HG02763 (cell line): ENCODE measurements at regions not wholly inside any gene's neighbourhood (a gene's known extent, or its start where the extent isn't known, plus 50 kb on each side); places are given as distances from the start of the nearest gene placed in this dataset.
"Not testable (repeated sequence)": the region's sequence is repeated elsewhere in the genome, so short reads cannot be mapped to it uniquely, and the experiment has no call there.

Source experiments
- ATAC-seq: cut with Tn5 transposase; IDR thresholded peaks from one replicate; pipeline ENCODE4 v1.9.1; 2021; ENCODE audit warnings: mild to moderate bottlenecking, moderate library complexity; ENCODE audit not compliant: unreplicated experiment

GRCh38 chr12:40431169-40431568 lies 206.4 kb downstream of the LRRK2 start:
- ATAC-seq = no peak

- no peak for ATAC-seq
These were observed 210.5 kb downstream of the LRRK2 start for GRCh38 chr12:40435251-40435650.

DNA sequence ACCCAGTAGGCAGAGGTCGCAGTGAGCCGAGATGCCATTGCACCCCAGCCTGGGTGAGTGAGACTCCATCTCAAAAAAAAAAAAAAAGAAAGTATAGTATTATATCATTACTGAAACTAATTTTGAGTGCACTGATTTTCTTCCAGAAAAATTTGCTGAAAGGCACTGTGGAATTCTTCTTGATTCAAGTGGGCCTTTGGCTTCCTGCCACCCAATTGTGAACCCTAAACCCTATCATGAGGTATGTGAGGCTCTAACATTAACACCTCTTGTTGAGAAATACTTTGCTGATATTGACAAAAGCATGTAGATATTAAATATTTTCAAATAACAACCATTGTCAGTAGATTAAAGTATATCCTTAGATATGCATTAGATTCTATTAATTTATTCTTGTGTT lies 211.2 kb downstream of the LRRK2 start:
- ATAC-seq = no peak

DNA sequence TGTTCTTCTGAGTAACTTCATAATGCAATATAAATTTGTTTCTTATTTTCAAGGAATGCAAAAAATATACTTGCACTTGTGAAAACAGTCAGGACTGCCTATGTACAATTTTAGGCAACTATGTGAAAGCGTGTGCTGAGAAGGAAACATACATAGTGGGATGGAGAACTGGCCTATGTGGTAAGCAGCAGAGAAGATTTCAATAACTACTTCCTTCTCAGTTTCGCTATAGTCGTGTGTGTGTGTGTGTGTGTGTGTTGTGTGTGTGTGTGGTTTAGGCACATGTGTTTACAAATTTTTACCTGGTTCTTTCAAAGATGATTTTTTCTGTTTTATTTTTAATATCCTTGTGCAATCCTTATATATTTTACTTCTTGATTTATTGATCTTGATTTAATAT lies 211.8 kb downstream of the LRRK2 start:
- ATAC-seq = no peak

DNA sequence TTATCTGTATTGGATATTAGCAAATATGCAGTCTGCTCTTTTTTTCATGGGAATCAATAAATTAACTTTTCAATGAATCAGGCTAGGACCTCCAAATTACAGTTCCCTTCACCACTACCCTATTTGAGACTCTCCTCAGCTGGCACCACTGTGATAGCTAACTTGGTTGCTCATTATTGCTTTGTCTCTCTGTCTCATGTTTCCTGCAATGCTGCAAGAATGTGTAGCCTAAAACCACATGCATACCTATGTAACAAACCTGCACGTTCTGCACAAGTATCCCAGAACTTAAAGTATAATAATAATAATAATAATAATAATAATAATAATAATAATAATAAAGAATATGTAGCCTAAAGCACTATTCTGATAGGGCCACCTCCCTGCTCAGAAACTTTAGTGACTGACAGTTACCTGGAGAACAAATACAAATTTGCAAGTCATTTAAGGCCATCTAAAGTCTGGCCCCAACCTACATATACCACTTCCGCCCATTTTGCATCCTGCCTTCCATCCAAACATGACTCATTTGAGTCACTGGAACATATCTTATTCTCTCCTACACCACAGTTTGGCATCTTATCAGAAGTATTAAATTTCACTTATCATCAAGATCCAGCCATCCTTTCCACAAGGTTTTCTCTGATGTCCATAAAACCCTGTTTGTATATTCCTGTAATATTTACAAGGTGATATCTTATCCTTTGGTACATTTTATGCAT lies 215.1 kb downstream of the LRRK2 start:
- ATAC-seq = no peak

DNA sequence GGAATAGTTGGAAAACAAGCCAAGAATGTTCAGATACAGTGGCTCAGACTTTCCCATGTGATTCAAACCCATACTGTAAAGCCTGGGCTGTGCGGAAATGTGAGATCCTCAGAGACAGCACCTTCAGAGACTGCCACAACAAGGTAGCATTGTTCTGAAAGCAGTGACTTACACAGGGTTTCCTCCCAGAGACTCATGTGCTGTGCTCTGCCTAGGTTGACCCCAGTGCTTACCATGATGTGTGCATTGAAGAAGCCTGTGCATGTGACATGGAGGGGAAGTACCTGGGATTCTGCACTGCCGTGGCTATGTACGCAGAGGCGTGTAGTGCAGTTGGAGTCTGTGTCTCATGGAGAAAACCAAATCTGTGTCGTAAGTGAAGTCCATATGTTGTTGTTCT lies 219.4 kb downstream of the LRRK2 start:
- no peak for ATAC-seq

- ATAC-seq = no peak
These were observed 221.6 kb downstream of the LRRK2 start for GRCh38 chr12:40446385-40446784.

DNA sequence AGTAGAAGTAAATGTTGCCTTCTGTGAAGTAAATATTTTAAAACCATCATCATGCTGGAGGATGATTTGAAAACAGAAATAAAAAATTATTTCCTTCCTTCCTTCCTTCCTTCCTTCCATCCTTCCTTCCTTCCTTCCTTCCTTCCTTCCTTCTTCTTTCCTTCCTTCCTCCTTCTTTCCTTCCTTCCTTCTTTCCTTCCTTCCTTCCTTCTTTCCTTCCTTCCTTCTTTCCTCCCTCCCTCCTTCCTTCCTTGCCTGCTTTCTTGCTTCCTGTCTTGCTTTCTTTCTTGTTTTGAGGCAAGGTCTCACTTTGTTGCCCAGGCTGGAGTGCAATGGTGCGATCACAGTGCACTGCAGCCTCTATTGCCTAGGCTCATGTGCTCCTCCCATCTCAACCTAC lies 223.7 kb downstream of the LRRK2 start:
- ATAC-seq = not testable (repeated sequence)

DNA sequence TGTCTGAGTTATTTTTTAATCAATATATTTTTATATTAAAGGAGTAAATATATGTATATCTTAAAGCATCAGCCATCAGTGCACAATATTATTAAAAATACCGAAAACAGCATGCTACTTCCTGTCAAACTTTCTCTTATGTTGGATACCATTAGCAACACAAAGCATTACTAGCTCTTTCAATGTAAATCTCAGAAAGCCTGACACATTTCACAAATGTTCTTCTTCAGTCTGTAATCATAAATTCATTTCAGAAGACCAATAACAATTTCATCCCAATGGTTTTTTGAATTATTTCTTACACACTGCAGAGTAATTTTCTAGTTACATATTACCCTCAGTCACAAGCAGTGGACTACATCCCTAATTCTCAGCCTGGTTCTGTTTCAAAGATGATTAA lies 226.9 kb downstream of the LRRK2 start:
- ATAC-seq = no peak

GRCh38 chr12:40464121-40464520 lies 228.1 kb upstream of the CNTN1 start:
- ATAC-seq = no peak

DNA sequence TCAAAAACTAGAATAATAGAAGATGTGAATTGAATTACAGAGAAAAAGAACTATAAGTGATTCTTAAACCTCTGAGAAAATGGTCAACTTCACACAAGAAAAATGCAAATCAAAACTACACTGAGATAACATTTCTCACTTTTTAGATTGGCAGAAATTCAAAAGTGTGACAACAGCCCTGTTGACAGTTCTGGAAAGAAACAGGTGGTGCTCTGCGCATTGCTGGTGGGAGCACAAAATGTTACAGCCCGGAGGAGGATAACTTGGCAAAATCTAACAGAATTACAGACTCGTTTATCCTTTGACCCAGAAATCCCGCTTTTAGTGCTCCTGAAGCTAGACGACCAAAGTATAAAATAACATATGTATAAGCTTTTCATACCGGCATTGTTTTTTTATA lies 222.5 kb upstream of the CNTN1 start:
- no peak for ATAC-seq

DNA sequence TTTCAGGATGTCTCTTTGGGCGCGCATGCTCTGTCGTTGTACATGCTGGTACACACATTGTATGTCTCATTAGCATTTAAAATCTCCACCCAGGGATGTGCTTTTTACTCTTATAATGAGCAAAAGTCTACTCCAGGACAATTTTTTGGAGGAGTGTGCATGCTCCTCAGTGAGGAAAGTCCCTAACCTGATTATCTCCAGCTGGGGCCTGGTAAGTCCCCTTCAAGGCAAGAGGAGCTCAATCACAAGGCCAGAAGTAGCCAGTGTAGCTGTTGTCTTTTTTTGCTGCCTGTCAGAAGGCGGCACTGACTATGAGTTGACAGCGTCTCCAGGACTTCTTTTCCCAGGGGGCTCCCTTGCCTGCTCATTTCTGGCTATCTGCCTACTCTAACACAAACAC lies 218.3 kb upstream of the CNTN1 start:
- no peak for ATAC-seq

- no peak for ATAC-seq
These were observed 217.6 kb upstream of the CNTN1 start for GRCh38 chr12:40474630-40475029.

GRCh38 chr12:40499856-40500255 lies 192.4 kb upstream of the CNTN1 start:
- no peak for ATAC-seq

- peak; percentile 49 for ATAC-seq
These were observed 189.9 kb upstream of the CNTN1 start for GRCh38 chr12:40502322-40502721.

DNA sequence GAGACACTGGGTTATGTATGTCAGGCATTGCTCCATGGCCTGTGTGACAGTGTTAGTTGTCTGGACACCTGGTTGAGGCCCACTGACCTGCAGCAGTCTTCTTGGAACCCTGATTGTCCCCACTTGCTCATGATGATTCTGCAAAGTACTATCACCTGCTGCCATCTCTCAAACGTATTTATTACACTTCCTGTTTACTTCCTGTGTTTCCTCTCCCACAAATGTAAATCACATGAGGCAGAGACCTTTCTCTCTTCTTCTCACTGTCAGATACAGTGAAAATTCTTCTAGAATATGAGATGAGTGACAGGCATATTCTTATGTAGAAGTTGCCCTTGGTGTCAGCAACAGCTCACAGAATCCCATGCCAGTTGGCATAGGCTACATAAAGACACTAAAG lies 186.9 kb upstream of the CNTN1 start:
- no peak for ATAC-seq

DNA sequence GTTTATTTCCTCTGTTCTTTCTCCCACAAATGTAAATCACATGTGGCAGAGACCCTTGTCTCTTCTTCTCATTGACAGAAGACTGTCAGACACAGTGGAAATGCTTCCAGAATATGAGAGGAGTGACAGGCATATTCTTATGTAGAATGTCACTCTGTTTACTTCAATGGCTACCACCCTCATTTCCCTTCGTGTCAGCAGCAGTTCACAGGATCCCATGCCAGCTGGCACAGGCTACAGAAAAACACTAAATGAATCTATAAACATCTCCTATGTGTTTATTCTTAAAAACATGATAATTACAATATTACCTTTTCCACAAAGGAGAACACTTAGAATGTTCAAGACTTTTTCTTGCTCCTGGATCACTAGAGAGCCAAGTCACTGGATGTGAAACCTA lies 183.8 kb upstream of the CNTN1 start:
- no peak for ATAC-seq

DNA sequence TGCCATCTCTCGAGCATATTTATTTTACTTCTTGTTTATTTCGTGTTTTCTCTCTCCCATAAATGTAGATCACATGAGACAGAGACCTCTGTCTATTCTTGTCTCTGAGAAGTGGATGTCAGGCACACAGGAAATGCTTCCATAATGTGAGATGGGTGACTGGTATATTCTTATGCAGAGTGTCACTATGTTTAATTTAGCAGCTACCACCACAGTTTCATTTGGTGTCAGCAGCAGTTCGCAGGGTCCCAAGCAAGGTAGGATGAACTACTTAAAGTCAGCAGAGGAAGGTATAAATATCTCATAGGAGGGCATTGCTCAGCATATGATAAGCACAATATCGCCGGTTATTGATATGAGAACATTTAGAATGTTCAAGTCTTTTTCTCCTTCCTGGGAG lies 180.9 kb upstream of the CNTN1 start:
- ATAC-seq = no peak

DNA sequence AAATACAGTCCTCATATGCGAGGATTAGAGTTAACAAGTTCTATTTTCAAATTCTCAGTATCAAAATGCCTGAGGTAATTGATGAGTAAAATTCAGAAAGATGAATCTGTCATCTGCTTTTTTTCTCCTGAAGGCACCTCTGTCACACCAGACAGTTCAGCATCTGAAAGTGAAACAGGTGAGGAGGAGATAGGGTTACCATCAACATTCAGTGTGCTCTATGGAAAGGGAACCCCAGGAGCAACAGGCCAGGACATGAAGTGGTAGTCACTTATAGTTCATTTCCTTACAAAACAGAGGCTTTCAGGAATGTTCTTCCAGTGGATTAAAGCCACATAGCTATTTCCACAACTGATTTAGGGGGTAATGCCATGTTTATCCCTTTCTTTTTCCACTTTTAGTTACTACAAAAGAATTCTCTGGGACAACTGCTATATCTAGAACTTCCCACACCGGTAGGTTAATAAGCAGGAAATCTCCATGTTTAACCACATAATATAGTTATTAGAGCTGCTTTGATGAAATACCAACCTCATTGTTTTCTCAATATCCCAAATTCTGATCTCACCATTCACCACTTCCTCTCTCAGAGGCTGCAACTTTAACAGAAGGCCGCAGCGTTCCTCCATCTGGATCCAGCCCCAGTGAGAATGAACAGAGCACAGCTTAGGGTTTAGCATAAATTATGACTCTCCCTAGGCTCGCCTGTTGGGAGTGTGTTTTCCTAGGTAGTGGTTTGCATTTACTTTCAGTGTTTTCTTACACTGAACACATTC lies 177.0 kb upstream of the CNTN1 start:
- no peak for ATAC-seq

GRCh38 chr12:40522837-40523236 lies 169.4 kb upstream of the CNTN1 start:
- no peak for ATAC-seq

GRCh38 chr12:40525054-40525453 lies 167.2 kb upstream of the CNTN1 start:
- ATAC-seq = no peak

- ATAC-seq = no peak
These were observed 157.4 kb upstream of the CNTN1 start for GRCh38 chr12:40534828-40535227.

DNA sequence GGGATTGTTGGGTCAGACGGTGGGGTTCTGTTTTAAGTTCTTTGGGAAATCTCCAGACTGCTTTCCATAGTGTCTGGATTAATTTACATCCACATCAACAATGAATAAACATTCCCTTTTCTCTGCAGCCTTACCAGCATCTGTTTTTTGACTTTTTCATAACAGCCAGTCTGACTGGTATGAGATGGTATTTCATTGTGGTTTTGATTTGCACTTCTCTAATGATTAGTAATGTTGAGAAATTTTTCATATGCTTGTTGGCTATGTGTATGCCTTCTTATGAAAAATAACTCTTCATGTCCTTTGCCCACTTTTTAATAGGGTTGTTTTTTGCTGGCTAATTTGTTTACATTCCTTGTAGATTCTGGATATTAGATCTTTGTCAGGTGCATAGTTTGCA lies 140.8 kb upstream of the CNTN1 start:
- ATAC-seq = no peak
